Sigmoid colon (tissue), 6 donors: ENCODE measurements at regions not wholly inside any gene's neighbourhood (a gene's known extent, or its start where the extent isn't known, plus 50 kb on each side); places are given as distances from the start of the nearest gene placed in this dataset.

Source experiments
- DNase-seq: peaks from one replicate; pipeline ENCODE4 v3.0.0-alpha.2; 2019
- H3K27ac ChIP-seq, 4 donors: fragments of 200-600 bp; sonication (generic); one replicate each; pipeline ENCODE4 v1.5.1; 2016 to 2019; ENCODE audit warnings: mild to moderate bottlenecking in 1 of 4
- H3K27me3 ChIP-seq, 3 donors: fragments of 200-600 bp; sonication (generic); one replicate each; pipeline ENCODE4 v1.5.1; 2019; ENCODE audit warnings: mild to moderate bottlenecking in 1 of 3
- H3K36me3 ChIP-seq, 4 donors: fragments of 200-600 bp; sonication (generic); one replicate each; pipeline ENCODE4 v1.5.1; 2016 to 2019
- H3K4me1 ChIP-seq, 4 donors: fragments of 200-600 bp; sonication (generic); one replicate each; pipeline ENCODE4 v1.5.1; 2017 to 2019
- H3K4me3 ChIP-seq, 4 donors: fragments of 200-600 bp; sonication (generic); one replicate each; pipeline ENCODE4 v1.5.1; 2017 to 2019; ENCODE audit warnings: mild to moderate bottlenecking in 2 of 4, moderate library complexity in 1 of 4
- H3K9me3 ChIP-seq, 4 donors: fragments of 200-600 bp in 3 of 4; sonication (generic) in 3 of 4; one replicate each; pipeline versions ENCODE4 v1.5.1 to v1.6.1; 2013 to 2019
- EP300 ChIP-seq, 4 donors: sonication (generic); formaldehyde crosslinking; IDR thresholded peaks; one replicate each; pipeline ENCODE4 v1.6.1; 2017; ENCODE audit warnings: antibody characterized with exemption in 4 of 4
- POLR2A ChIP-seq, 2 donors: fragments of 450-650 bp; IDR thresholded peaks; one replicate each; pipeline ENCODE4 v1.6.1; 2016; ENCODE audit warnings: antibody characterized with exemption in 2 of 2, mild to moderate bottlenecking in 2 of 2, moderate library complexity in 2 of 2
- POLR2AphosphoS5 ChIP-seq, 4 donors: sonication (generic); formaldehyde crosslinking; IDR thresholded peaks; one replicate each; pipeline ENCODE4 v1.6.1; 2017; ENCODE audit warnings: antibody characterized with exemption in 4 of 4
- WGBS, 2 donors: extraction: QIAGEN DNeasy Blood & Tissue Kit; methylation state at CpG; one replicate each; pipeline ENCODE4 v1.1.7; 2013; 5-methylcytosine and 5-hydroxymethylcytosine counted together
- intact Hi-C: fragments of 100-400 bp; cut with DNase I; formaldehyde crosslinking; loops from one replicate; pipeline ENCODE4 v1.15.1; 2023
- TF ChIP-seq, protein P1 (sequence below), 4 experiments: fragments of 450-650 bp in 3 of 4; fragments of 200-600 bp in 1 of 4; IDR thresholded peaks; one replicate each; pipeline ENCODE4 v1.5.1; 2016 to 2019; ENCODE audit warnings: antibody characterized with exemption in 4 of 4, mild to moderate bottlenecking in 3 of 4, moderate library complexity in 2 of 4
- donor health status: healthy with polysubstance abuse.
- donor health status: healthy.

DNA sequence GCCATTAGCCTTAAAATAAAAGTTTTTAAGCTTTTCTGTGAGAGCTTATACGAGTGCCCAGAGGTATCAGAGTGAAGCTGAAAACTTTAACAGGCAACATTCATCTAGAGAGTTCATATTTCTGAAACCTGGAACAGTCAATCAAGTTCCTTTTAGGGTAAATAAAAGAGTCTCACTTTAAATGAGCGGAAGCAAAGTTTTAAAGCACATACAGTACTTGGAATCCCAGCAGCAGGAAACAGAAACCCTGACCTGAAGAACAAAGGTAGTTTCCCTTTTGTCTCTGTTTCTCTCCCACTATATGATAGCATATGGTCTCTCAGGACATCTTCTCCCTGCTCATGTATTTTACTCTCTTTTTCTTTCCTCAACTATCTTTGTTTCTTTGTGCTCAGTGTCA is 153.0 kb downstream of the ASB9 start:
- Histone ChIP-seq H3K27ac (no peak overlapping the region), H3K27me3 (no peaks in the 10 kb centered on the region), H3K4me3 (no peak overlapping the region), H3K36me3 (no peaks in the 10 kb centered on the region), H3K4me1 (no peaks in the 10 kb centered on the region), H3K9me3 (no peaks in the 10 kb centered on the region)
- DNase-seq, result no peak
- intact Hi-C loops, result no loop called here
- WGBS, 2 donors, result 56 to 76% methylated on average over 2 of the region's 2 CpGs
- no peak for TF ChIP-seq POLR2AphosphoS5 (IDR thresholded peaks at IDR 0.05)
- TF ChIP-seq POLR2A (IDR thresholded peaks at IDR 0.05), result no peak
- TF ChIP-seq, protein P1, sequence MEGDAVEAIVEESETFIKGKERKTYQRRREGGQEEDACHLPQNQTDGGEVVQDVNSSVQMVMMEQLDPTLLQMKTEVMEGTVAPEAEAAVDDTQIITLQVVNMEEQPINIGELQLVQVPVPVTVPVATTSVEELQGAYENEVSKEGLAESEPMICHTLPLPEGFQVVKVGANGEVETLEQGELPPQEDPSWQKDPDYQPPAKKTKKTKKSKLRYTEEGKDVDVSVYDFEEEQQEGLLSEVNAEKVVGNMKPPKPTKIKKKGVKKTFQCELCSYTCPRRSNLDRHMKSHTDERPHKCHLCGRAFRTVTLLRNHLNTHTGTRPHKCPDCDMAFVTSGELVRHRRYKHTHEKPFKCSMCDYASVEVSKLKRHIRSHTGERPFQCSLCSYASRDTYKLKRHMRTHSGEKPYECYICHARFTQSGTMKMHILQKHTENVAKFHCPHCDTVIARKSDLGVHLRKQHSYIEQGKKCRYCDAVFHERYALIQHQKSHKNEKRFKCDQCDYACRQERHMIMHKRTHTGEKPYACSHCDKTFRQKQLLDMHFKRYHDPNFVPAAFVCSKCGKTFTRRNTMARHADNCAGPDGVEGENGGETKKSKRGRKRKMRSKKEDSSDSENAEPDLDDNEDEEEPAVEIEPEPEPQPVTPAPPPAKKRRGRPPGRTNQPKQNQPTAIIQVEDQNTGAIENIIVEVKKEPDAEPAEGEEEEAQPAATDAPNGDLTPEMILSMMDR (IDR thresholded peaks at IDR 0.05), result no peak
- TF ChIP-seq EP300 (IDR thresholded peaks at IDR 0.05), result no peak

DNA sequence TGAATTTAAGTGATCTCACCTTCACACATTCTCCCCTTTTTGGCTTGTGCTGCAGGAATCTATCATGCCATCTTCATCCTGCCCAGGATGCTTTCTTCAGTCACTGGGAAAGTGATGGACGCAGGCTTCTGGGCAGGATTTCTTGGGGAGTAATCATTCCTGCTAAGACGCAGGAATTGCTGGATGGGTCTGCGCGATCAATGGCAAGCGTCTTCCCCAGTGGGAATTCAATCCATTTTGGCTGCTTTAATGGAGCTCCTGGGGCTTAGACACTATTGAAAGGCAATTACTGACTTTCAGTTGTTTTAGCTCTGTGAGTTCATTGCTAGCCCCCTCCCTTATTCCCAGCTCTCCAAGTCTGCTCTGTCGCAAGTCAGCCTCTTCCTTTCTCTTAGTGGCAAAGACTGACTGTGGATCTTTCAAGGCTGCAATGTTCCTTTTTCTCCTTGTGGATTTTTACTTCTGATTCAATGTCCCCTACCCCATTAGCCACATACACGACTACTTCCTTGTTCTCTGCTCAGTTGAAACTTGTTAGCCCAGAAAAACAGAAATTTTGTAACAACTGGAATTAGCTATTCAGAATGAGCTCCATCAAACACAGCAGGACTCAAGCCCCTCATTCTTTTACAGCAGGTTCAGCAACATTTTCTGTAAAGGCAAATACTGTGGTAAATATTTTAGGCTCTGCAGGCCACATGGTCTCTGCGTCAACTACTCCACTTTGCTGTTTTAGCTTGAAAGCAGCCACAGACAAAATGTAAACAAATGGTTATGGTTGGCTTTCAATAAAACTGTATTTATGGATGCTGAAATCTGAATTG is 154.9 kb downstream of the ASB9 start:
- Histone ChIP-seq H3K27ac (no peak overlapping the region), H3K27me3 (no peaks in the 10 kb centered on the region), H3K4me3 (no peak overlapping the region), H3K9me3 (no peaks in the 10 kb centered on the region), H3K36me3 (no peaks in the 10 kb centered on the region), H3K4me1 (no peaks in the 10 kb centered on the region)
- 64 to 71% methylated on average over 8 of the region's 8 CpGs for WGBS, 2 donors
- intact Hi-C loops, result no loop called here
- DNase-seq, result no peak
- TF ChIP-seq POLR2AphosphoS5 (IDR thresholded peaks at IDR 0.05) (no peak), POLR2A (IDR thresholded peaks at IDR 0.05) (no peak), EP300 (IDR thresholded peaks at IDR 0.05) (no peak)
- TF ChIP-seq, protein P1 (IDR thresholded peaks at IDR 0.05), result no peak

DNA sequence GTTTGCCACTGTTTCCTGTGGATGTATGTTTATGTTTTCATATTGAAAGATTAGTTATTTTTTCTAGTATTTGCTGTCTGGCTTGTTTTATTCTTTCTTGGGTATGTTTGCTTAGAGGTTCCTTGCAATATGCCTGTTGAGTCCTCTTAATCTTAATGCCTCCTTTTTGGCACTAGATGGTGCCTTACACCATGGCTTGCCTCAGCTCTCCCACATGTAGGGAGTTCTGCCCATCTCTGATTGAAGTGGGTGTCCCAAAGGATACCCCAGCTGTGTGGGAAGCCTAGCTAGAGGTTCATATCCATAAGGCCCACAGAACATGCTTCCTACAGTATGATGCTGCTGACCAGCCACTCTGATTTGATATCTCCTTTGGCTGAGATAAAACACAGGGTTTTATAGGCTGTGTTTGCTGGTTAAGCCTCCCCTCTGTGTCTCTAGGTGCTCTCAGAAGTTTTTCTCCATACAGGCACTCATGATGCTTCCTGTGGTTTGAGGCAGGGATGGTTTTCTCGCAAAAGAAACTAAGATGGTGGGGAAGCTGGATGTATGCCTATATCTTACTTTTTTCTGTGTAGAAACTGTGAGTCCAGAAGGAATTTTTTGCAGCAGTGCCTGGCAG is 162.4 kb downstream of the ASB9 start:
- Histone ChIP-seq H3K4me3 (no peak overlapping the region), H3K9me3 (no peaks in the 10 kb centered on the region), H3K4me1 (no peaks in the 10 kb centered on the region), H3K27ac (no peak overlapping the region), H3K36me3 (no peaks in the 10 kb centered on the region), H3K27me3 (no peaks in the 10 kb centered on the region)
- WGBS, 2 donors, result 86 to 93% methylated on average over 1 of the region's 1 CpG
- no peak for DNase-seq
- intact Hi-C loops, result no loop called here
- no peak for TF ChIP-seq EP300 (IDR thresholded peaks at IDR 0.05)
- TF ChIP-seq, protein P1 (IDR thresholded peaks at IDR 0.05), result no peak
- no peak for TF ChIP-seq POLR2A (IDR thresholded peaks at IDR 0.05)
- TF ChIP-seq POLR2AphosphoS5 (IDR thresholded peaks at IDR 0.05), result no peak

DNA sequence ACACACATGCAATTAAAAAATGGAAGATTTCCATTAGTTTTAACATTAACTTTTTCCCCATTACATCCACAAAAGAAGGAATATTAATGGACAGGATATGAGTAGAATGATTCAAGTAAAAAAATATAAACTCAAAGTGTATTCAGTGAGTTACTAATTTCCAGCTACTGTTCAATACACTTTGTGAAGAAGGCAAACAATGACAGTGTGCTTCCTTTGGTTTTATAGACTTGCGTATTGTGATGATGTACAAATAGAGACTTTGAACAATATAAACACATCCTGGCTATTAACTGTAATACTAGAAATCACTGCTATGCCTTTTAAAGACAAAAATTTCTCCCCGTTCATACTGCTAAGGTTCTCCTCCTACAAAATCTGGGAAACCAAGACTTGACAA is 171.4 kb downstream of the ASB9 start:
- TF ChIP-seq POLR2AphosphoS5 (IDR thresholded peaks at IDR 0.05), result no peak
- TF ChIP-seq, protein P1 (IDR thresholded peaks at IDR 0.05), result no peak
- no peak for TF ChIP-seq POLR2A (IDR thresholded peaks at IDR 0.05)
- no peak for TF ChIP-seq EP300 (IDR thresholded peaks at IDR 0.05)
- H3K27ac ChIP-seq, result no peak overlapping the region
- 16 to 74% methylated on average over 2 of the region's 2 CpGs for WGBS, 2 donors

More for the DNA sequence above, 171.4 kb downstream of the ASB9 start:
- intact Hi-C loops, result no loop called here
- Histone ChIP-seq H3K4me1 (no peaks in the 10 kb centered on the region), H3K9me3 (no peaks in the 10 kb centered on the region), H3K36me3 (no peaks in the 10 kb centered on the region), H3K4me3 (no peak overlapping the region), H3K27me3 (peaks cover 0 to 3% (median 0%) of the 10 kb centered on the region in 3 donors)
- DNase-seq, result no peak
